ENCODE measurements at regions not wholly inside any gene's neighbourhood (a gene's known extent, or its start where the extent isn't known, plus 50 kb on each side); places are given as distances from the start of the nearest gene placed in this dataset.

DNA sequence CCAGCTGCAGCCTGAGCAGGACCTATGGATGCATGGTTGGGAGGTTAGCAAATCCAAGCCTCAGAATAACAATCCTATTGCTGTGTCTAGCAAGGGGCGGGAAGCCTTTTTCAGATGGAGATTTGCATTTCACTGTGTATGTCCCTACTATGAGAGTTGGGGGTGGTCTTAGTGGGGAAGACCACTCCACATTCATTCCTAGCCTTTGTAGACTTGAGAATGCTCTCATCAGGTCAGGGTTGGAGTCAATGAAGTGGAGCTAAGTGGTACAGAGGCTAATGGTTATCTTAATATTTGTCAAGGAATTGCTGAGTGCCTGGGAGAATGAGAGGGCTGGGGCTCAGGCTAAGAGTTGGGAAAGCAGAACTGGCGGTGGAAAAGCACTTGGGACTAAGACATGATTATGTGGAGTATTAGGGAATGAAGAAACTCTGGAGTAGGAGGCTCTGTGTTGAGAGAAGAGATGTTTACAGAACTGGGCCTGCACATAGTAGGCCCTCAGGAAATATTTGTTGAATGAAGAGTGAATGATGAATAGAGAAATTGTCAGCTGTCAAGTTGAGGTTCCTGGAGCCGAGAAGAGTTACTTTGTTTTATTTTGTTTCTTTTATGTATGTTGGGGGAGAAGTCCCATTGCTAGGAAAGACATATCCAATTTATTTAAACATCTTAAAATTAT is 175.5 kb upstream of the SPRY4 start:
- Histone ChIP-seq H3K4me1 (peaks cover 0 to 8% (median 0%) of the 10 kb centered on the region in 6 donors), H3K4me3 (no peak overlapping the region), H3K27me3 (replicated peaks in 1 of 7) (peaks cover 0 to 4% (median 0%) of the 10 kb centered on the region in 7 donors), H3K36me3 (no peaks in the 10 kb centered on the region), H3K27ac (no peak overlapping the region), H3K9me3 (no peaks in the 10 kb centered on the region)
- intact Hi-C loops (cut with DNase I; ENCODE audit: low total_unique reads) = no loop called here
- WGBS, 5 donors = 76 to 96% (median 88%) methylated on average over 3 of the region's 3 CpGs
- DNase-seq = no peak
- TF ChIP-seq, protein P1, sequence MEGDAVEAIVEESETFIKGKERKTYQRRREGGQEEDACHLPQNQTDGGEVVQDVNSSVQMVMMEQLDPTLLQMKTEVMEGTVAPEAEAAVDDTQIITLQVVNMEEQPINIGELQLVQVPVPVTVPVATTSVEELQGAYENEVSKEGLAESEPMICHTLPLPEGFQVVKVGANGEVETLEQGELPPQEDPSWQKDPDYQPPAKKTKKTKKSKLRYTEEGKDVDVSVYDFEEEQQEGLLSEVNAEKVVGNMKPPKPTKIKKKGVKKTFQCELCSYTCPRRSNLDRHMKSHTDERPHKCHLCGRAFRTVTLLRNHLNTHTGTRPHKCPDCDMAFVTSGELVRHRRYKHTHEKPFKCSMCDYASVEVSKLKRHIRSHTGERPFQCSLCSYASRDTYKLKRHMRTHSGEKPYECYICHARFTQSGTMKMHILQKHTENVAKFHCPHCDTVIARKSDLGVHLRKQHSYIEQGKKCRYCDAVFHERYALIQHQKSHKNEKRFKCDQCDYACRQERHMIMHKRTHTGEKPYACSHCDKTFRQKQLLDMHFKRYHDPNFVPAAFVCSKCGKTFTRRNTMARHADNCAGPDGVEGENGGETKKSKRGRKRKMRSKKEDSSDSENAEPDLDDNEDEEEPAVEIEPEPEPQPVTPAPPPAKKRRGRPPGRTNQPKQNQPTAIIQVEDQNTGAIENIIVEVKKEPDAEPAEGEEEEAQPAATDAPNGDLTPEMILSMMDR (IDR thresholded peaks at IDR 0.05 in 8 of 11, conservative IDR thresholded peaks at IDR 0.05 in 3 of 11) = no peak
- TF ChIP-seq POLR2A (IDR thresholded peaks at IDR 0.05) (no peak), POLR2AphosphoS5 (IDR thresholded peaks at IDR 0.05) (no peak)

DNA sequence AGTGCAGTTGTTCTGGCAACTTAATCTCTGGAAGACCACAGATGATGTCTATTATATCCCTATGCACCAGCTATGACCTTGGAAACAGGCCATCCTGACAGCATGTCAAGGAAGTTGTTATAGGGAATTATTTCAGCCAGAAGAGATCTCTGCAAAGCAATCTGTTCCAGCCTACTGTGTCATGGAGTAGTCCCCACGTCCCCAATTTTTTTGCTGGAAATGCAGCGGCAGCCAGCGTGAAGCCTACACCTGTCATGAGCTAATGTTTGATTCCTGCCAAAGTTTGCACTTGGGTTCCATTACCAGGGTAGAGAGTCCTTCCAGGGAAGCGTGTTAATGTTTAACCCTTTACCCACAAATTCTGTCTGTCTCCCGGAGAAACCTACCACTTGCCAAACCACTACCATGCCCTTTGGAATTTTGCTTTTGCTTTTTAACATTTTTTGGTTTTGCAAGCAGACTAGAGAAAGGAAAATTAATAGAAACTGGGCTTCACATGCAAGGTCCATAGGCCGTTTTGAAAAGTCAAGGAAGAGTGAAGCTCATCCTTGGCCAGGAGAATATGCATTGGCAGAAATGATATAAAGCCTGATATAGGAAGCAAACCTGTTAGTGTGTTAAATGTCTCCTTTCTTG is 174.9 kb upstream of the SPRY4 start:
- Histone ChIP-seq H3K27ac (no peak overlapping the region), H3K9me3 (no peaks in the 10 kb centered on the region), H3K4me1 (peaks cover 0 to 8% (median 0%) of the 10 kb centered on the region in 6 donors), H3K36me3 (no peaks in the 10 kb centered on the region), H3K27me3 (replicated peaks in 1 of 7) (no peaks in the 10 kb centered on the region), H3K4me3 (no peak overlapping the region)
- WGBS, 5 donors = 77 to 87% (median 81%) methylated on average over 5 to 6 of the region's 6 CpGs
- TF ChIP-seq, protein P1 (IDR thresholded peaks at IDR 0.05 in 8 of 11, conservative IDR thresholded peaks at IDR 0.05 in 3 of 11) = no peak
- TF ChIP-seq POLR2A (IDR thresholded peaks at IDR 0.05) (no peak), POLR2AphosphoS5 (IDR thresholded peaks at IDR 0.05) (no peak)
- intact Hi-C loops (cut with DNase I; ENCODE audit: low total_unique reads) = no loop called here
- DNase-seq = no peak

DNA sequence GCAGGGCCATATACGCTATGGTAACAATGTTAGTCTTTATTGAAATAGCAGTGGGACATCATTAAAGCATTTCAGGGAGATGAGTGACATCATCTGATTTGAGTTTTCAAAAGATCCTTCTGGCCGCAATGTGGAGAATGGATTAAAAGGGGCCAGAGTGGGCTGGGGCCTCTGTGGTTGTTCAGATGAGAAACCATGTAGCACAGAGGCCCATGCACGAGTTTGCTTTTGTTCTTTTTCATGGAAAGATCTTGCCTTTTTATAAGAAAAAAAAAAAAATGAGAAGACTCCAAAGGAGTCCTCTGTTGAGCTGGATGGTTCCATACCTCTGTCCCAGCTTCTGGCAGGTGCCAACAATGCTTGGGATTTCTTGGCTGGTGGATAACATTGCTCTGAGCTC is 173.5 kb upstream of the SPRY4 start:
- no peak for DNase-seq
- Histone ChIP-seq H3K9me3 (no peaks in the 10 kb centered on the region), H3K27ac (no peak overlapping the region), H3K4me1 (peaks cover 0 to 11% (median 0%) of the 10 kb centered on the region in 6 donors), H3K36me3 (no peaks in the 10 kb centered on the region), H3K4me3 (no peak overlapping the region), H3K27me3 (replicated peaks in 1 of 7) (no peaks in the 10 kb centered on the region)
- no peak for TF ChIP-seq POLR2A (IDR thresholded peaks at IDR 0.05)
- no peak for TF ChIP-seq POLR2AphosphoS5 (IDR thresholded peaks at IDR 0.05)
- TF ChIP-seq, protein P1 (IDR thresholded peaks at IDR 0.05 in 8 of 11, conservative IDR thresholded peaks at IDR 0.05 in 3 of 11) = no peak
- 80 to 92% (median 89%) methylated on average over 3 of the region's 3 CpGs for WGBS, 5 donors
- intact Hi-C loops (cut with DNase I; ENCODE audit: low total_unique reads) = no loop called here

DNA sequence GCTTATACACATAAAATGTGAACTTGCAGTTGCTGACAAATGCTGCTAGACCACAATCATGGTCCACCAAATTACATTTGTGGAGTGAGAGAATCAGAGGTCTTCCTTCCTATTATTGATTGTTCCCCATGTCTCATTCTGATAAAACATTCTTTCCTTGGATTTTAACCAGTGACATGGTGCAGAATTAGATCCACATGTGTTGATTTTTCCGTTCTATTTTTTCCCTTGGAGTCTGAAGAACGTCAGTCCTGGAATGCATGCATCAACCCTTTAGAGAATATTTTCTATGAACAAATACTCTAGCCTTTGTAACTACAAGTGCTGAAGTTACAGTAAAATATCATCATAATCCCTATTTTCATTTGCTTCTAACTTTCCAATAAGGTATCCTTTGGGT is 170.7 kb upstream of the SPRY4 start:
- H3K27ac ChIP-seq = no peak overlapping the region
- WGBS, 5 donors = 78 to 94% (median 82%) methylated on average over 2 of the region's 2 CpGs
- no peak for TF ChIP-seq POLR2AphosphoS5 (IDR thresholded peaks at IDR 0.05)
- TF ChIP-seq POLR2A (IDR thresholded peaks at IDR 0.05) = no peak
- TF ChIP-seq, protein P1 (IDR thresholded peaks at IDR 0.05 in 8 of 11, conservative IDR thresholded peaks at IDR 0.05 in 3 of 11) = no peak
- H3K4me3 ChIP-seq = no peak overlapping the region
- DNase-seq = no peak
- intact Hi-C loops (cut with DNase I; ENCODE audit: low total_unique reads) = no loop called here
- H3K27me3 ChIP-seq (replicated peaks in 1 of 7) = no peaks in the 10 kb centered on the region
- H3K4me1 ChIP-seq = peaks cover 0 to 14% (median 5%) of the 10 kb centered on the region in 6 donors
- H3K9me3 ChIP-seq = no peaks in the 10 kb centered on the region
- H3K36me3 ChIP-seq = no peaks in the 10 kb centered on the region
